ENCODE measurements at regions not wholly inside any gene's neighbourhood (a gene's known extent, or its start where the extent isn't known, plus 50 kb on each side); places are given as distances from the start of the nearest gene placed in this dataset.

- TF ChIP-seq CTCF (IDR thresholded peaks at IDR 0.05) (no peak), POLR2A (IDR thresholded peaks at IDR 0.05) (no peak)
Observed at GRCh38 chr10:83574770-83575169, 564.5 kb upstream of the GHITM start.

Measured in heart left ventricle (tissue), 13 donors.